HepG2 (cell line): ENCODE measurements at regions not wholly inside any gene's neighbourhood (a gene's known extent, or its start where the extent isn't known, plus 50 kb on each side); places are given as distances from the start of the nearest gene placed in this dataset.

Experiments
- ATAC-seq: fragments of 200-7000 bp; cut with Tn5 transposase; 3 replicates; pipeline ENCODE4 v1.9.1; 2020; ENCODE audit warnings: mild to moderate bottlenecking, moderate library complexity
- BruUV-seq: library from RNA; stranded (reverse); fragments of 400-500 nt; replicated peaks from 2 replicates; lab custom pipeline; 2021; lab: Mats Ljungman, UMichigan
- CTCF ChIA-PET: fragments of 300-600 bp; formaldehyde crosslinking; extraction: SDS; loops from one replicate; lab custom pipeline; 2021; ENCODE audit warnings: low total read pairs, inconsistent platforms, low intra/inter-chr PET ratio; lab: Yijun Ruan, JAX
- POLR2A ChIA-PET: fragments of 350-600 bp; sonication (Branson Sonifier 250); formaldehyde crosslinking; loops from one replicate; lab custom pipeline; 2020; ENCODE audit warnings: antibody characterized with exemption, inconsistent platforms; lab: Yijun Ruan, JAX
- DNase-seq: peaks from one replicate; pipeline ENCODE4 v3.0.0-alpha.2; 2015; ENCODE audit warnings: low spot score
- FAIRE-seq: peaks from 3 replicates; lab custom pipeline; 2011; peaks lifted over from hg19 to GRCh38; lab: Jason Lieb, UNC
- H2AFZ ChIP-seq: one replicate; pipeline ENCODE4 v1.6.1; 2011; ENCODE audit warnings: low read length, inconsistent platforms
- H3K27ac ChIP-seq: fragments of 300-600 bp; 3 replicates; pipeline ENCODE4 v1.8.0; 2011; ENCODE audit warnings: mixed run types, mild to moderate bottlenecking, mixed read lengths, low read length, inconsistent platforms; ENCODE audit not compliant: insufficient read depth; ENCODE audit errors: extremely low read length
- H3K27me3 ChIP-seq, 2 experiments: fragments of 200-600 bp in 1 of 2; 2 replicates in 1 of 2; 3 replicates in 1 of 2; pipeline versions ENCODE4 v1.6.0 to v1.8.0; 2011; ENCODE audit warnings: low read length in 2 of 2, mild to moderate bottlenecking in 2 of 2, moderate library complexity in 2 of 2, inconsistent platforms in 1 of 2; ENCODE audit not compliant: insufficient read depth in 2 of 2, control insufficient read depth in 1 of 2
- H3K36me3 ChIP-seq, 2 experiments: fragments of 200-600 bp in 1 of 2; replicated peaks in 1 of 2; 2 replicates in 1 of 2; 3 replicates in 1 of 2; pipeline versions ENCODE4 v1.5.1 to v1.8.0; 2011; ENCODE audit warnings: low read length in 2 of 2, inconsistent platforms in 1 of 2; ENCODE audit not compliant: insufficient read depth in 2 of 2, control insufficient read depth in 1 of 2
- H3K4me1 ChIP-seq: 2 replicates; pipeline ENCODE4 v1.5.1; 2012; ENCODE audit warnings: low read length, inconsistent platforms; ENCODE audit not compliant: insufficient read depth
- H3K4me2 ChIP-seq: 2 replicates; pipeline ENCODE4 v1.6.0; 2011; ENCODE audit warnings: low read depth, low read length, inconsistent platforms
- H3K4me3 ChIP-seq, 3 experiments: fragments of 200-600 bp in 1 of 3; sonication (generic), shearing (Covaris generic) in 1 of 3; replicated peaks in 1 of 3; 2 replicates each; pipeline ENCODE4 v1.5.1; 2011 to 2016; ENCODE audit warnings: low read length in 3 of 3, inconsistent platforms in 2 of 3, low read depth in 2 of 3, mild to moderate bottlenecking in 2 of 3, control low read depth in 1 of 3, mixed read lengths in 1 of 3; ENCODE audit not compliant: insufficient read depth in 1 of 3
- H3K79me2 ChIP-seq: one replicate; pipeline ENCODE4 v1.6.1; 2011; ENCODE audit warnings: low read length, inconsistent platforms; ENCODE audit not compliant: insufficient read depth
- H3K9ac ChIP-seq: 2 replicates; pipeline ENCODE4 v1.6.0; 2011; ENCODE audit warnings: mild to moderate bottlenecking, low read depth, low read length, inconsistent platforms; ENCODE audit not compliant: insufficient read depth
- H3K9me3 ChIP-seq: 2 replicates; pipeline ENCODE4 v1.5.1; 2012; ENCODE audit warnings: mild to moderate bottlenecking, low read length
- H4K20me1 ChIP-seq: 2 replicates; pipeline ENCODE4 v1.6.0; 2011; ENCODE audit warnings: inconsistent platforms, mild to moderate bottlenecking, low read length, moderate library complexity; ENCODE audit not compliant: insufficient read depth
- FOXK1 ChIP-seq: sonication (generic); formaldehyde crosslinking; IDR thresholded peaks from 2 replicates; pipeline ENCODE4 v1.4.0; 2020; ENCODE audit warnings: low read depth, missing genetic modification reagents, borderline replicate concordance
- GATAD1 ChIP-seq: IDR thresholded peaks from 2 replicates; pipeline ENCODE4 v1.6.1; 2016; ENCODE audit warnings: missing genetic modification reagents, missing compliant biosample characterization
- POGK ChIP-seq: sonication (generic); formaldehyde crosslinking; conservative IDR thresholded peaks from 2 replicates; pipeline ENCODE4 v1.8.0; 2022; ENCODE audit warnings: mild to moderate bottlenecking, moderate library complexity, missing genetic modification reagents
- ZNF501 ChIP-seq: sonication (generic); formaldehyde crosslinking; IDR thresholded peaks from 2 replicates; pipeline ENCODE4 v1.5.1; 2020; ENCODE audit warnings: mild to moderate bottlenecking, moderate library complexity, missing genetic modification reagents
- ZNF572 ChIP-seq: sonication (generic); formaldehyde crosslinking; IDR thresholded peaks from 2 replicates; pipeline ENCODE4 v1.5.1; 2020; ENCODE audit warnings: mild to moderate bottlenecking, missing genetic modification reagents
- ZNF766 ChIP-seq: sonication (generic); formaldehyde crosslinking; IDR thresholded peaks from 2 replicates; pipeline ENCODE4 v1.5.0; 2020; ENCODE audit warnings: missing genetic modification reagents, borderline replicate concordance
- ZNF83 ChIP-seq: sonication (generic); formaldehyde crosslinking; IDR thresholded peaks from 2 replicates; pipeline ENCODE4 v1.4.0; 2020; ENCODE audit warnings: missing genetic modification reagents, mild to moderate bottlenecking, borderline replicate concordance
- WGBS: methylation state at CpG from one replicate; pipeline ENCODE4 v1.1.6; 2017; ENCODE audit warnings: low lambda C conversion rate; 5-methylcytosine and 5-hydroxymethylcytosine counted together
- in situ Hi-C: cut with HindIII; loops from 2 replicates; pipeline ENCODE4 v1.10.0; 2017; ENCODE audit warnings: low pct_unique_long_range_greater_than_20kb; ENCODE audit not compliant: extremely low pct_ligation_motif_present
- intact Hi-C: fragments of 100-400 bp; cut with micrococcal nuclease; formaldehyde crosslinking; loops from one replicate; pipeline ENCODE4 v1.10.0; 2022; ENCODE audit not compliant: unreplicated experiment
- TF ChIP-seq, protein P1 (sequence below): sonication (generic); formaldehyde crosslinking; IDR thresholded peaks from 2 replicates; pipeline ENCODE4 v1.9.0; 2022; ENCODE audit warnings: missing genetic modification reagents, mild to moderate bottlenecking, borderline replicate concordance

- POLR2A ChIA-PET: no interaction called here
- no peaks in the 10 kb centered on the region for H3K27me3 ChIP-seq
- no peak for ATAC-seq
- H3K4me2 ChIP-seq: no peak overlapping the region
- intact Hi-C loops: no loop called here
- no peak overlapping the region for H3K27ac ChIP-seq
- DNase-seq: no peak
- no peaks in the 10 kb centered on the region for H3K4me1 ChIP-seq
- no peaks in the 10 kb centered on the region for H3K79me2 ChIP-seq
- H3K36me3 ChIP-seq: no peaks in the 10 kb centered on the region
- BruUV-seq: no TSS peak
- H3K4me3 ChIP-seq: no peak overlapping the region
- peaks cover 64% of the 10 kb centered on the region for H3K9me3 ChIP-seq
- FAIRE-seq: no peak
- H3K9ac ChIP-seq: no peak overlapping the region
- CTCF ChIA-PET: no interaction called here
- 5% methylated on average over 2 of the region's 2 CpGs for WGBS
- no peaks in the 10 kb centered on the region for H4K20me1 ChIP-seq
- no peak for TF ChIP-seq FOXK1
- no peak for TF ChIP-seq ZNF766 (CRISPR knock-in tag)
- no peak for TF ChIP-seq ZNF83 (CRISPR knock-in tag)
- no peak for TF ChIP-seq POGK (CRISPR knock-in tag)
- TF ChIP-seq ZNF572 (CRISPR knock-in tag): no peak
- no peak for TF ChIP-seq GATAD1 (CRISPR knock-in tag)
- TF ChIP-seq, protein P1, sequence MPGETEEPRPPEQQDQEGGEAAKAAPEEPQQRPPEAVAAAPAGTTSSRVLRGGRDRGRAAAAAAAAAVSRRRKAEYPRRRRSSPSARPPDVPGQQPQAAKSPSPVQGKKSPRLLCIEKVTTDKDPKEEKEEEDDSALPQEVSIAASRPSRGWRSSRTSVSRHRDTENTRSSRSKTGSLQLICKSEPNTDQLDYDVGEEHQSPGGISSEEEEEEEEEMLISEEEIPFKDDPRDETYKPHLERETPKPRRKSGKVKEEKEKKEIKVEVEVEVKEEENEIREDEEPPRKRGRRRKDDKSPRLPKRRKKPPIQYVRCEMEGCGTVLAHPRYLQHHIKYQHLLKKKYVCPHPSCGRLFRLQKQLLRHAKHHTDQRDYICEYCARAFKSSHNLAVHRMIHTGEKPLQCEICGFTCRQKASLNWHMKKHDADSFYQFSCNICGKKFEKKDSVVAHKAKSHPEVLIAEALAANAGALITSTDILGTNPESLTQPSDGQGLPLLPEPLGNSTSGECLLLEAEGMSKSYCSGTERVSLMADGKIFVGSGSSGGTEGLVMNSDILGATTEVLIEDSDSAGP: no peak
- no peak for TF ChIP-seq ZNF501 (CRISPR knock-in tag)
- TF ChIP-seq, all 625 proteins: peak for 0
- no peak overlapping the region for H2AFZ ChIP-seq
- in situ Hi-C loops: no loop called here
Observed at GRCh38 chr13:104450006-104450405, 1383.8 kb upstream of the SLC10A2 start.
